Smooth muscle cell (in vitro differentiated cells): ENCODE measurements at regions not wholly inside any gene's neighbourhood (a gene's known extent, or its start where the extent isn't known, plus 50 kb on each side); places are given as distances from the start of the nearest gene placed in this dataset.

Experiments
- DNase-seq: peaks from one replicate; lab custom pipeline; 2025; ENCODE audit not compliant: unreplicated experiment; lab: John Stamatoyannopoulos, UW
- H2AFZ ChIP-seq: fragments of 200-600 bp; sonication (generic); 2 replicates; pipeline ENCODE4 v1.6.0; 2016; ENCODE audit warnings: antibody characterized with exemption, low read depth, mild to moderate bottlenecking
- H3F3A ChIP-seq: fragments of 200-600 bp; sonication (generic); 2 replicates; pipeline ENCODE4 v1.6.0; 2017; ENCODE audit warnings: antibody characterized with exemption, low read depth
- H3K27ac ChIP-seq: fragments of 200-600 bp; sonication (generic); 2 replicates; pipeline ENCODE4 v1.5.1; 2016; ENCODE audit warnings: low read depth, mild to moderate bottlenecking
- H3K27me3 ChIP-seq: fragments of 200-600 bp; sonication (generic); 2 replicates; pipeline ENCODE4 v1.6.1; 2016; ENCODE audit warnings: low read depth, mild to moderate bottlenecking
- H3K36me3 ChIP-seq: fragments of 200-600 bp; sonication (generic); 2 replicates; pipeline ENCODE4 v1.5.1; 2016; ENCODE audit warnings: low read depth
- H3K4me1 ChIP-seq: fragments of 200-600 bp; sonication (generic); 2 replicates; pipeline ENCODE4 v1.5.1; 2016; ENCODE audit warnings: low read depth
- H3K4me2 ChIP-seq: fragments of 200-600 bp; sonication (generic); 2 replicates; pipeline ENCODE4 v1.6.0; 2016; ENCODE audit warnings: mild to moderate bottlenecking
- H3K4me3 ChIP-seq: fragments of 200-600 bp; sonication (generic); 2 replicates; pipeline ENCODE4 v1.5.1; 2016; ENCODE audit warnings: mild to moderate bottlenecking
- H3K79me2 ChIP-seq: fragments of 200-600 bp; sonication (generic); 2 replicates; pipeline ENCODE4 v1.6.0; 2016; ENCODE audit warnings: low read depth, mild to moderate bottlenecking
- H3K9ac ChIP-seq: fragments of 200-600 bp; sonication (generic); 2 replicates; pipeline ENCODE4 v1.6.0; 2016; ENCODE audit warnings: low read depth
- H3K9me3 ChIP-seq: fragments of 200-600 bp; sonication (generic); replicated peaks from 2 replicates; pipeline ENCODE4 v1.5.1; 2016; ENCODE audit warnings: low read depth
- H4K20me1 ChIP-seq: fragments of 200-600 bp; sonication (generic); 2 replicates; pipeline ENCODE4 v1.6.0; 2016; ENCODE audit warnings: low read depth
- WGBS: methylation state at CpG from one replicate; pipeline ENCODE4 v1.1.7; 2016; ENCODE audit warnings: low lambda C conversion rate; 5-methylcytosine and 5-hydroxymethylcytosine counted together
- TF ChIP-seq, protein P1 (sequence below): fragments of 200-600 bp; sonication (generic); IDR thresholded peaks from 2 replicates; pipeline ENCODE4 v1.5.1; 2017; ENCODE audit warnings: borderline replicate concordance, mild to moderate bottlenecking, antibody characterized with exemption; ENCODE audit not compliant: insufficient read depth, poor library complexity, severe bottlenecking

DNA sequence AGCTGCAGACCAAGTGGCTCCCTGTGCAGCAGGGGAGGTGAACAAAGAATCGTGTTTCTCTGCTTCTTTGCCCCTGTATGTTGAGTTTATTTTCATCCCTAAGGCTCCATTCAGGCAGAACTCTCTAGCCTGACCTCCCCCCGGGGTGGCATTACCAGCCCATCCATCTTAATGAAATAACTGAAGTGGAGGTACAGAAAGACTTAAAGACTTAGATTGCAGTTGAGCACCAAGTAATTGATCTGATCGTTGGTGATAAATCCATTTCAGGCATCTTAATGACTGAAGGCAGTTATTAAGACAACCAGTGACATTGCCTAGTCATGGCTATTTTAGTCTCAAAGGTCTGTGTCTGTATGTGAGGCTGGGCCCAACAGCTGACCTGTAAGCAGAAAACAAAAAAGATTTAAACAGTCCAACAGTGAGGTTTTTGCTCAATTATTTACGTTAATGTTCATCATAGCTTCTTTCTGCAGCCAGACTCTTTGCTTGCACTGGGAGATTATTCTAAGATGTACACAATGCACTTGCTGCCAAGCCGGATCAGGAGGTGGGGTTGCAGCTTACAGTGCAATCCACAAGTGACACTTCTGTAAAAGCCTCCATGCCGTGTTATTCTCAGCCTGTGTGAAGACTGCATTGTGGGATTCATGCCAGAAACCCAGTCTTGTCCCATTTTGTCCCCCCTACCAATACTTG lies 363.0 kb upstream of the DUSP10 start:
- Histone ChIP-seq H4K20me1 (no peaks in the 10 kb centered on the region), H3K36me3 (no peaks in the 10 kb centered on the region), H3K27ac (no peak overlapping the region), H3K79me2 (no peaks in the 10 kb centered on the region), H3K27me3 (no peaks in the 10 kb centered on the region), H3K4me3 (no peak overlapping the region), H3K9me3 (no peaks in the 10 kb centered on the region), H3F3A (no peaks in the 10 kb centered on the region), H2AFZ (no peak overlapping the region), H3K4me2 (no peak overlapping the region), H3K9ac (no peak overlapping the region), H3K4me1 (peaks cover 3% of the 10 kb centered on the region)
- DNase-seq: no peak
- 82% methylated on average over 6 of the region's 6 CpGs for WGBS
- TF ChIP-seq, protein P1, sequence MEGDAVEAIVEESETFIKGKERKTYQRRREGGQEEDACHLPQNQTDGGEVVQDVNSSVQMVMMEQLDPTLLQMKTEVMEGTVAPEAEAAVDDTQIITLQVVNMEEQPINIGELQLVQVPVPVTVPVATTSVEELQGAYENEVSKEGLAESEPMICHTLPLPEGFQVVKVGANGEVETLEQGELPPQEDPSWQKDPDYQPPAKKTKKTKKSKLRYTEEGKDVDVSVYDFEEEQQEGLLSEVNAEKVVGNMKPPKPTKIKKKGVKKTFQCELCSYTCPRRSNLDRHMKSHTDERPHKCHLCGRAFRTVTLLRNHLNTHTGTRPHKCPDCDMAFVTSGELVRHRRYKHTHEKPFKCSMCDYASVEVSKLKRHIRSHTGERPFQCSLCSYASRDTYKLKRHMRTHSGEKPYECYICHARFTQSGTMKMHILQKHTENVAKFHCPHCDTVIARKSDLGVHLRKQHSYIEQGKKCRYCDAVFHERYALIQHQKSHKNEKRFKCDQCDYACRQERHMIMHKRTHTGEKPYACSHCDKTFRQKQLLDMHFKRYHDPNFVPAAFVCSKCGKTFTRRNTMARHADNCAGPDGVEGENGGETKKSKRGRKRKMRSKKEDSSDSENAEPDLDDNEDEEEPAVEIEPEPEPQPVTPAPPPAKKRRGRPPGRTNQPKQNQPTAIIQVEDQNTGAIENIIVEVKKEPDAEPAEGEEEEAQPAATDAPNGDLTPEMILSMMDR: no peak

DNA sequence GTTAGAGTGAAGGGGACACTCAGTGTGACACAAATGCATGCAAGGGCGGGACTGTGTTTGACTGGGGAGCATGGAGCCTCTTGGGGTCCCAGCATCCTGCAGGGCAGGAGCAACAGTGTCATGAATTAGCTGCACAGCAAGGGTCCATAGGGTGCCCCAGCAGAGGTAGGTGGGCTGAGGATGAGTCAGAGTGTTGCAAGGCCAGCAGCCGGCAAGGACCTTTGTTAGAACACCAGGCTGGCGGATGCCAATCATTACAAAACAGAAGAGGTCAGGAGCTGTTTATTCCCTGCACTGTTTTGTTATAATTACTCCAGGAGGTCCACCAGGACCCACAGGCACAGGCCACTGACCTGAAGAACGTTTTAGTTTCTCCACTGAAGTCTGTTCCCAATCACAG lies 362.2 kb upstream of the DUSP10 start:
- 88% methylated on average over 4 of the region's 4 CpGs for WGBS
- no peak overlapping the region for H3K9ac ChIP-seq
- no peak overlapping the region for H2AFZ ChIP-seq
- no peak overlapping the region for H3K4me2 ChIP-seq
- H3K4me1 ChIP-seq: peaks cover 7% of the 10 kb centered on the region
- TF ChIP-seq, protein P1: no peak
- DNase-seq: no peak
- no peaks in the 10 kb centered on the region for H3K27me3 ChIP-seq
- no peaks in the 10 kb centered on the region for H3K79me2 ChIP-seq
- no peaks in the 10 kb centered on the region for H3K36me3 ChIP-seq
- H3K27ac ChIP-seq: no peak overlapping the region
- no peaks in the 10 kb centered on the region for H4K20me1 ChIP-seq
- no peak overlapping the region for H3K4me3 ChIP-seq
- no peaks in the 10 kb centered on the region for H3K9me3 ChIP-seq
- no peaks in the 10 kb centered on the region for H3F3A ChIP-seq

DNA sequence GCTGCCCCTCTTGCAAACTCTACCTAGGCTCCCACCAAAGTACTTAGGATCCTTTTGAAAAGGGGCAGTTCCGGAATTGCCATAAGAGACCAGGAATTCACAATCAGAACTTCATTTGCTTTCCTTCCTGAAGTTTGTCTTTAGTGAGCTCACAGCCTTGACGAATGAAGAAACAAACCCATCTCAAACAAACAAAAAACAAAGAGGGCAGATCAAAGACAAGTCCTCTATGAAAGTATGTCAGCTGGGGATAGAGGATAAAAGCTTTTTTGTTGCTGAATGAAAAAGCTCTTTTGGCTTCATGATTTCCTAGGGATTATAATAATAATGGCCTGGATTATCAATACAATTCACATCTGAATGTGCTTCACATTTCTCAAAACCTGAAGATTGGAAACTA lies 357.9 kb upstream of the DUSP10 start:
- H3K4me3 ChIP-seq: no peak overlapping the region
- H3K27ac ChIP-seq: no peak overlapping the region
- TF ChIP-seq, protein P1: no peak
- no peaks in the 10 kb centered on the region for H3K9me3 ChIP-seq
- DNase-seq: no peak
- H3F3A ChIP-seq: no peaks in the 10 kb centered on the region
- H2AFZ ChIP-seq: no peak overlapping the region
- no peak overlapping the region for H3K4me2 ChIP-seq
- no peaks in the 10 kb centered on the region for H3K79me2 ChIP-seq
- H3K36me3 ChIP-seq: no peaks in the 10 kb centered on the region
- no peak overlapping the region for H3K9ac ChIP-seq
- 50% methylated on average over 2 of the region's 2 CpGs for WGBS
- H3K27me3 ChIP-seq: no peaks in the 10 kb centered on the region
- H3K4me1 ChIP-seq: peaks cover 7% of the 10 kb centered on the region
- H4K20me1 ChIP-seq: no peaks in the 10 kb centered on the region

DNA sequence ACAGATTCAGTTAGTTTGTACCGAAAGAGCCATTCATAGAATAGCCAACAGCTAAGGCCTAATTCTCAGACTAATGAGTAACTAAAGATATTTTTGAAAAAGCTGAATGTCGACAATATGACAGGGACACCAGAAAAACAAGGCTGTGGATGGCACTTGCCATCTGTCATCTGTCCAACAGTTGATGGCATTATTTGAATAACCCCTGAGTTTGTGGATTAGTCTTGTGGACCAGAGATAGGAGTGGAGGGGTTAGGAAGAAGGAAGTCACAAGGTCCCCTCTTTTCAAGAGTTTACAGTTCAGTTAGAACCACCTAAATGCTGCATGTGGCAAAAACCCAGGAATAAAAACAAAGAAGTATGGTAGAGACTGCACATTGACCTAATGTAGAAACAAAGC lies 356.5 kb upstream of the DUSP10 start:
- Histone ChIP-seq H3K4me2 (no peak overlapping the region), H3K9ac (no peak overlapping the region), H3K79me2 (no peaks in the 10 kb centered on the region), H2AFZ (no peak overlapping the region), H4K20me1 (no peaks in the 10 kb centered on the region), H3K4me3 (no peak overlapping the region), H3F3A (no peaks in the 10 kb centered on the region), H3K9me3 (no peaks in the 10 kb centered on the region), H3K27ac (no peak overlapping the region), H3K36me3 (no peaks in the 10 kb centered on the region), H3K4me1 (peaks cover 7% of the 10 kb centered on the region), H3K27me3 (no peaks in the 10 kb centered on the region)
- TF ChIP-seq, protein P1: no peak
- WGBS: 48% methylated on average over 2 of the region's 2 CpGs
- DNase-seq: no peak
